ENCODE measurements at regions not wholly inside any gene's neighbourhood (a gene's known extent, or its start where the extent isn't known, plus 50 kb on each side); places are given as distances from the start of the nearest gene placed in this dataset.

GRCh38 chr2:66805016-66805865 lies 370.3 kb downstream of the MEIS1 start:
- Histone ChIP-seq H3K9ac (ENCODE audit: extremely low read depth, insufficient read length, low read length) (no peak overlapping the region), H4K20me1 (ENCODE audit: control insufficient read depth, insufficient read depth, insufficient read length) (no peaks in the 10 kb centered on the region), H2BK15ac (ENCODE audit: low read depth, low read length) (no peak overlapping the region), H2AFZ (ENCODE audit: low read length) (no peak overlapping the region), H3K79me2 (ENCODE audit: insufficient read depth, low read length) (no peaks in the 10 kb centered on the region), H3K4me1 (ENCODE audit: insufficient read depth, low read length) (no peaks in the 10 kb centered on the region), H3K23ac (ENCODE audit: insufficient read length, low read depth, low read length) (no peak overlapping the region), H2BK12ac (ENCODE audit: insufficient read length, low read depth, low read length) (no peak overlapping the region), H3K18ac (ENCODE audit: insufficient read length, low read depth, low read length) (no peak overlapping the region), H3K27me3 (ENCODE audit: insufficient read depth, low read length) (no peaks in the 10 kb centered on the region), H2BK5ac (ENCODE audit: insufficient read length, low read length) (no peak overlapping the region), H3K79me1 (ENCODE audit: insufficient read depth, low read depth, low read length, poor library complexity, severe bottlenecking) (no peaks in the 10 kb centered on the region), H3K23me2 (ENCODE audit: insufficient read length, low read depth, low read length, poor library complexity, severe bottlenecking) (no peaks in the 10 kb centered on the region), H3K14ac (ENCODE audit: insufficient read depth, low read length) (no peak overlapping the region), H4K5ac (ENCODE audit: insufficient read length, low read depth, low read length) (no peak overlapping the region), H3K9me3 (ENCODE audit: control insufficient read depth, low read depth, low read length) (no peaks in the 10 kb centered on the region), H2BK20ac (ENCODE audit: low read depth, low read length, poor library complexity, severe bottlenecking) (no peak overlapping the region), H3K4me2 (ENCODE audit: insufficient read depth, insufficient read length, low read length) (no peak overlapping the region), H3K56ac (ENCODE audit: insufficient read length, low read depth, low read length) (no peak overlapping the region), H3K27ac (ENCODE audit: insufficient read length, low read depth, low read length) (no peak overlapping the region), H4K91ac (ENCODE audit: insufficient read length, low read depth, low read length) (no peak overlapping the region), H2AK5ac (ENCODE audit: insufficient read length, low read length) (no peak overlapping the region), H4K8ac (replicated peaks; ENCODE audit: insufficient read length, low read depth, low read length) (no peak overlapping the region), H3T11ph (ENCODE audit: low read length) (no peak overlapping the region), H3K4ac (ENCODE audit: low read depth, low read length) (no peak overlapping the region), H2BK120ac (ENCODE audit: low read depth, low read length, poor library complexity, severe bottlenecking) (no peak overlapping the region)
- Mint-ChIP-seq H3K4me1 (peaks cover 19 to 26% of the 10 kb centered on the region in 2 experiments), H3K9me3 (no peaks in the 10 kb centered on the region), H3K36me3 (ENCODE audit: insufficient read depth in 1 of 3, low read depth in 3 of 3) (no peaks in the 10 kb centered on the region; a peak in 1 of 7 replicates), H3K27me3 (ENCODE audit: low read depth) (no peaks in the 10 kb centered on the region), H3K4me3 (no peak overlapping the region), H3K27ac (no peak overlapping the region)
- no peak for DNase-seq
- TF ChIP-seq CTCF (conservative IDR thresholded peaks at IDR 0.05) = no peak
- WGBS (ENCODE audit: extremely low coverage, insufficient read length, low lambda C conversion rate) = no CpG with 5 or more reads among the region's 8 CpGs

Data from H9 (cell line).